Natural killer cell treated with Interleukin-12 subunit alpha and Interleukin-12 subunit beta and Interleukin-15 and Interleukin-18, amount 100 ng/mL, for 72 hours (primary cell): ENCODE measurements at regions not wholly inside any gene's neighbourhood (a gene's known extent, or its start where the extent isn't known, plus 50 kb on each side); places are given as distances from the start of the nearest gene placed in this dataset.

Experiments used
- ATAC-seq, 2 donors: fragments of 150-1000 bp; cut with Tn5 transposase in 1 of 2; sonication (Bioruptor Pico), chemical (Tn5 transposase) in 1 of 2; 2 replicates each; pipeline ENCODE4 v1.10.0; 2021
- DNase-seq: peaks from one replicate; pipeline ENCODE4 v3.0.0; 2022; ENCODE audit warnings: low spot score
- H3K27ac Mint-ChIP-seq, 2 donors: 1 replicate in 1 of 2; 2 replicates in 1 of 2; pipeline ENCODE4 v1.8.0; 2022; ENCODE audit warnings: mixed read lengths in 2 of 2, mild to moderate bottlenecking in 1 of 2, moderate library complexity in 1 of 2
- H3K27me3 Mint-ChIP-seq, 2 donors: 1 replicate in 1 of 2; 2 replicates in 1 of 2; pipeline ENCODE4 v1.8.0; 2022; ENCODE audit warnings: mixed read lengths in 2 of 2
- H3K36me3 Mint-ChIP-seq: one replicate; pipeline ENCODE4 v1.8.0; 2022; ENCODE audit warnings: mixed read lengths
- H3K4me1 Mint-ChIP-seq, 2 donors: 1 replicate in 1 of 2; 2 replicates in 1 of 2; pipeline ENCODE4 v1.8.0; 2022; ENCODE audit warnings: low read depth in 2 of 2, mixed read lengths in 2 of 2, mild to moderate bottlenecking in 1 of 2
- H3K4me3 Mint-ChIP-seq: one replicate; pipeline ENCODE4 v1.8.0; 2022; ENCODE audit warnings: mixed read lengths
- H3K9me3 Mint-ChIP-seq: 2 replicates; pipeline ENCODE4 v1.8.0; 2022; ENCODE audit warnings: mixed read lengths

DNA sequence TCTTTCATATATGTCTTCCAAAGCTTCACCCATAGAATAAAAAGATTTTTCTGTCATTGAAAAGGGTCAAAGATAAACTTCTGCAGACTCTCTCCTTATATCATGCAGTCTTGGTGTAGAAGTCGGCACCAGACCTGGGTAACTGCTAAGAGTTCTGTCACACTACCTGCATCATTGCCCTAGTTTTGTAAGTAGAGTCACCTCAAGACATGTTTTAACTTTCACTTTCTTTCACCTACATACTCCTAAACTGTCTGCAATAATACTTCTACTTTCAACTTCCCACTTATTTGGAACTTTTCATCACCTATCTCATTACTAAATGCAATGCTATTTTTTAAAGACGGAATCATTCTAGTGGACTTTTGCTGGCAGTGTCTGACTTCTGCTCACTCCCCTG is 475.6 kb upstream of the VRK2 start:
- ATAC-seq: no peak
- DNase-seq: no peak
- Mint-ChIP-seq H3K9me3 (peaks cover 26% of the 10 kb centered on the region), H3K27ac (no peak overlapping the region), H3K4me3 (no peak overlapping the region), H3K27me3 (no peaks in the 10 kb centered on the region), H3K36me3 (peaks cover 9% of the 10 kb centered on the region), H3K4me1 (no peaks in the 10 kb centered on the region)

DNA sequence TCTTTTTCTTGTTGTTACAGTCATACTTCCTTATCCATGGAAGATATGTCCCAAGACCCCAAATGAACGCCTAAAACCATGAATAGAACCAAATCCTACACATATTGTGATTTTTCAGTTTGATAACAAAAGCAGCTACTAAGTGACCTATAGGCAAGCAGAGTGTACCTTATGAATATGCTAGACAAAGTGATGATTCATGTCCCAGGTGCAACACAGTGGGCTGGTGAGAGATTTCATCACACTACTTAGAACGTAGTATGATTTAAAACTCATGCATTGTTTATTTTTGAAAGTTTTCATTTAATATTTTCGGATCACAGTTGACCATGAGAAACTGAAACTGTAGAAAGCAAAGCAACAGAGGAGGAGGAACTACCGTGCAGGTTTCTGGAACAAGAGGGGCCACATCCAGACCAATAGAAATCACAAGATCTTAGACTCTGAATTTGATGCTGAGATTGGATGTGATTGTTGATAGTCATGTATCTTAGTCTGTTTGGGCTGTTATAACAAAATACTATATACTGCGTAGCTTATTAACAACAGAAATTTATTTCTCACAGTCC is 470.8 kb upstream of the VRK2 start:
- Mint-ChIP-seq H3K27ac (no peak overlapping the region), H3K4me1 (no peaks in the 10 kb centered on the region), H3K36me3 (peaks cover 9% of the 10 kb centered on the region), H3K9me3 (peaks cover 22% of the 10 kb centered on the region), H3K27me3 (no peaks in the 10 kb centered on the region), H3K4me3 (no peak overlapping the region)
- no peak for ATAC-seq
- DNase-seq: no peak

DNA sequence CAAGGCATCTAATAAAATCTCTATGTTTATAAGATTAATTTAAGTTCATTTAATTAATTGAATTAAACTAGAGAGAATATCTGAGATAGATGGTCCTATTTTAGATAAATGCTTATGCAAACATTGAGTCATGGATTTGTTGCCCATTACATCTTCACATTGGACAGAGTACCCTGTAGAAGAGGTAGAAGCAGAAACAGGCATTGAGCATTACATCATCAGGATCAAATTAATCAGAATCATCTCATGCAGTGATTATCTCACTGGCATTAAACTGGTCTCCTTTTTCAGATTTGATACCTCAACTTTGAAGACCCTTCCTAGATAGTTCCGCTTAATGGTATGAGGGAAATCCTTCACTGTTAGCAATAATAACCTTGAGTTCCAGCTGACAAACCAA is 469.6 kb upstream of the VRK2 start:
- H3K27me3 Mint-ChIP-seq: no peaks in the 10 kb centered on the region

DNA sequence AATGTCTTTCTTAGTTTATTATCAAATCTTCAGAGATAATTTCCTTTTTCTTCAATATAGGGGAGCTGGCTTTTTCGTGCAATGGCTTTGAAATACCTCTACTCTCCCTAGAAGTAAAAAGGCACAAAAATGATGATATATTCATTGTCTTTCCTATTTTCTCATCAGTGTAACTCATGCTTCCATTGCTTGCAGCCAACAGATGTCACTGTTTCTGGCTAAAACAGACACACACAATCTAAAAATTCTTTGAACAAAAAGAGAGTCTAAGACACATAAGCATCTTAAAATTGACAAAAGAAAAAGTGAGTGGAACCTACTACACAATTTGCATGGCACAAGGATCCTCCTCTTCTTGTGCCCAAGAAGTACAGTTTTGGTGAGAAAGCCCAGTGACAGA is 448.7 kb upstream of the VRK2 start:
- Mint-ChIP-seq H3K4me1 (no peaks in the 10 kb centered on the region), H3K27ac (no peak overlapping the region), H3K9me3 (peaks cover 18% of the 10 kb centered on the region), H3K27me3 (no peaks in the 10 kb centered on the region), H3K4me3 (no peak overlapping the region), H3K36me3 (peaks cover 8% of the 10 kb centered on the region)
- DNase-seq (no peak), ATAC-seq (no peak)

More for the DNA sequence above, 469.6 kb upstream of the VRK2 start:
- Mint-ChIP-seq H3K36me3 (peaks cover 4% of the 10 kb centered on the region), H3K9me3 (peaks cover 17% of the 10 kb centered on the region), H3K4me1 (no peaks in the 10 kb centered on the region), H3K27ac (no peak overlapping the region), H3K4me3 (no peak overlapping the region)
- ATAC-seq: no peak
- DNase-seq: no peak

GRCh38 chr2:57598551-57598950 is 448.1 kb upstream of the VRK2 start:
- no peaks in the 10 kb centered on the region for H3K4me1 Mint-ChIP-seq
- no peaks in the 10 kb centered on the region for H3K27me3 Mint-ChIP-seq
- peaks cover 8% of the 10 kb centered on the region for H3K36me3 Mint-ChIP-seq

DNA sequence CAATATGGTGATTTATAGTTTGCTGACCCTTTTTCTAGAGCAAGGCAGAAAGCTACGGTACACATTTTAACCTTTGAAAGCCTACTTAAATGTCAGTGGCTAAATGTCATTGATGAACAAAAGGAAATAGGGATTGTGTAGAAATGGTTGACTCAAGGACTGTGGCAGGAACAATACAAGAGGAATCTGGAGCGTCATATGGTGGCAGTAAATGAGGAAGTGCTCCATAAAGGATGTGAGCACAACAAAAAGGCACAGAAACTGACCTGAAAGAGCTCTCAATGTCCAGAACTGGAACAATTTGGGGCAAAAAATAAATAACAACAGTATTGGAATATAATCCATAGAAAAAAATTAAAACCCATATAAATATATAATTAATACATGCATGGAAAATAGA is 443.9 kb upstream of the VRK2 start:
- H3K9me3 Mint-ChIP-seq: peaks cover 24% of the 10 kb centered on the region
- no peaks in the 10 kb centered on the region for H3K4me1 Mint-ChIP-seq
- H3K4me3 Mint-ChIP-seq: no peak overlapping the region
- H3K27ac Mint-ChIP-seq: no peak overlapping the region
- ATAC-seq (no peak), DNase-seq (no peak)
- H3K36me3 Mint-ChIP-seq: peaks cover 12% of the 10 kb centered on the region
- H3K27me3 Mint-ChIP-seq: no peaks in the 10 kb centered on the region

More at GRCh38 chr2:57598551-57598950, 448.1 kb upstream of the VRK2 start:
- ATAC-seq (no peak), DNase-seq (no peak)
- H3K9me3 Mint-ChIP-seq: peaks cover 18% of the 10 kb centered on the region
- no peak overlapping the region for H3K4me3 Mint-ChIP-seq
- no peak overlapping the region for H3K27ac Mint-ChIP-seq

DNA sequence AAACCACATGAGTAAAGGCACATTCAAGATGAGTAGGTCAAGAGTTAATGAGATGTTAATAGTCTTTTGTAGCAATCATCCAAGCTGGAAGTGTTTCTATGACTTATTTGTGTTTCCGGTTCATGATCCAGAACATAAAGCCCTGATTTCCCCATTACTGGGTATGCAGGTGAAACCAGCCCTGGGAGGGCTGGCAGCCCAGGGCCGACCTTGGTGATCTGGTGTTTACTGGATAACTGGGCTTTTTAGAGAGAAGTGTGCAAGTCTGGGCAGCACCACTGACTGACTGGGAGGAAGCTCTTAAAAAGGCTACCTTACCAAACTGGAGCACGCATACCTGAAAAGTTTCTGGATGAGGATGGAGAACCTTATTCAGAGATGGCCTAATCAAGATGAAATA is 431.6 kb upstream of the VRK2 start:
- H3K36me3 Mint-ChIP-seq: peaks cover under 1% of the 10 kb centered on the region
- H3K9me3 Mint-ChIP-seq: peaks cover 3% of the 10 kb centered on the region
- H3K4me3 Mint-ChIP-seq: no peak overlapping the region

GRCh38 chr2:57615855-57616556 is 430.6 kb upstream of the VRK2 start:
- no peaks in the 10 kb centered on the region for H3K4me1 Mint-ChIP-seq
- ATAC-seq (no peak), DNase-seq (no peak)
- H3K36me3 Mint-ChIP-seq: no peaks in the 10 kb centered on the region
- H3K27me3 Mint-ChIP-seq: no peaks in the 10 kb centered on the region
- H3K27ac Mint-ChIP-seq: no peak overlapping the region
- H3K9me3 Mint-ChIP-seq: peaks cover 5% of the 10 kb centered on the region
- H3K4me3 Mint-ChIP-seq: no peak overlapping the region

More for the DNA sequence above, 431.6 kb upstream of the VRK2 start:
- no peaks in the 10 kb centered on the region for H3K27me3 Mint-ChIP-seq
- no peak for DNase-seq
- ATAC-seq: no peak
- no peaks in the 10 kb centered on the region for H3K4me1 Mint-ChIP-seq
- no peak overlapping the region for H3K27ac Mint-ChIP-seq

GRCh38 chr2:57617318-57617717 is 429.3 kb upstream of the VRK2 start:
- ATAC-seq (no peak), DNase-seq (no peak)
- Mint-ChIP-seq H3K4me3 (no peak overlapping the region), H3K36me3 (no peaks in the 10 kb centered on the region), H3K27me3 (no peaks in the 10 kb centered on the region), H3K4me1 (no peaks in the 10 kb centered on the region), H3K27ac (no peak overlapping the region), H3K9me3 (peaks cover 6% of the 10 kb centered on the region)

GRCh38 chr2:57621122-57621663 is 425.4 kb upstream of the VRK2 start:
- Mint-ChIP-seq H3K4me3 (no peak overlapping the region), H3K36me3 (no peaks in the 10 kb centered on the region), H3K27ac (no peak overlapping the region), H3K4me1 (no peaks in the 10 kb centered on the region), H3K9me3 (peaks cover 9% of the 10 kb centered on the region), H3K27me3 (no peaks in the 10 kb centered on the region)
- ATAC-seq (no peak), DNase-seq (no peak)

DNA sequence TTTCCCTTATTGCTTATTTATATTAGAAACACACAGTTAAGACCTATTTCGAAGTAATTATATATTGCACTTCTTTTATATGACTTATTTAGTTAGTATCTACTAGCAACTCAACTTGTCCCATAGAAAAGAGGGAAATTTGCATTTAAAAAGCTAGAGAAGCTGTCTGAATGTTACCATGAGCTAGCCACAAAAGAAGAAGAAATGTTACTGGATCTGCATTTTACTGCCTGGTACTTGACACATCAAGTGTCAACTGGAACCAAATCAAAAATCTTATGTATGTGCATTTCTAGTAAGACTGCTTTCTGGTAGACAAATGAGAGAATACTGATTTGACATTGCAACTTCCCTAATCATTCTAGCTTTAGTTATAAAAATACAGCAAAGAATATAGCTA is 424.6 kb upstream of the VRK2 start:
- DNase-seq: no peak
- no peaks in the 10 kb centered on the region for H3K27me3 Mint-ChIP-seq
- no peak for ATAC-seq

GRCh38 chr2:57656198-57656597 is 390.4 kb upstream of the VRK2 start:
- DNase-seq (no peak), ATAC-seq (no peak)
- Mint-ChIP-seq H3K27ac (no peak overlapping the region), H3K27me3 (no peaks in the 10 kb centered on the region), H3K9me3 (peaks cover 10% of the 10 kb centered on the region), H3K36me3 (no peaks in the 10 kb centered on the region), H3K4me3 (no peak overlapping the region), H3K4me1 (no peaks in the 10 kb centered on the region)

More for the DNA sequence above, 424.6 kb upstream of the VRK2 start:
- Mint-ChIP-seq H3K9me3 (peaks cover 9% of the 10 kb centered on the region), H3K27ac (no peak overlapping the region), H3K4me3 (no peak overlapping the region), H3K4me1 (no peaks in the 10 kb centered on the region), H3K36me3 (no peaks in the 10 kb centered on the region)

- H3K4me1 Mint-ChIP-seq: no peaks in the 10 kb centered on the region
- H3K36me3 Mint-ChIP-seq: no peaks in the 10 kb centered on the region
- H3K4me3 Mint-ChIP-seq: no peak overlapping the region
- DNase-seq (no peak), ATAC-seq (no peak)
- peaks cover 8% of the 10 kb centered on the region for H3K9me3 Mint-ChIP-seq
- no peak overlapping the region for H3K27ac Mint-ChIP-seq
- H3K27me3 Mint-ChIP-seq: no peaks in the 10 kb centered on the region
These were observed 377.0 kb upstream of the VRK2 start for GRCh38 chr2:57669570-57669969.

DNA sequence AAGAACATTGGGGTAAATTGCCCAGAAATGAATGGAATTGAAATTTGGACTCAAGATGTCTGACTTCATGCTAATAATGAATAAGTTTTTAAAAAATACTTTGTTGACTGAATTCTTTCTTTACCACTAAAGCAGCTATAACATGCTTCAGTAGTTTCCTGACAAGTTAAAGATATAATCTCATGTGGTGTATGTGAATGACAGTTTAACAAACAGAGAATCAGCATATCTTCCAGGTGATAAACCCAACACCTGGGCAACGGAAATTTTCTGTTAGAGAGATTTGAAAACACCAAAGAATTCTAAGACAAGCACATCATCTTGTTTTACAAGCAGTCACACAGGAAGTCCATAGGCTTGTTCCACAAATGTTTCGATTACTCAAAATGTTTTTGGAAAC is 372.6 kb upstream of the VRK2 start:
- DNase-seq (no peak), ATAC-seq (no peak)
- H3K4me3 Mint-ChIP-seq: no peak overlapping the region
- no peak overlapping the region for H3K27ac Mint-ChIP-seq
- H3K36me3 Mint-ChIP-seq: no peaks in the 10 kb centered on the region
- H3K4me1 Mint-ChIP-seq: no peaks in the 10 kb centered on the region
- no peaks in the 10 kb centered on the region for H3K27me3 Mint-ChIP-seq
- peaks cover 8% of the 10 kb centered on the region for H3K9me3 Mint-ChIP-seq
